ENCODE measurements at regions not wholly inside any gene's neighbourhood (a gene's known extent, or its start where the extent isn't known, plus 50 kb on each side); places are given as distances from the start of the nearest gene placed in this dataset.

DNA sequence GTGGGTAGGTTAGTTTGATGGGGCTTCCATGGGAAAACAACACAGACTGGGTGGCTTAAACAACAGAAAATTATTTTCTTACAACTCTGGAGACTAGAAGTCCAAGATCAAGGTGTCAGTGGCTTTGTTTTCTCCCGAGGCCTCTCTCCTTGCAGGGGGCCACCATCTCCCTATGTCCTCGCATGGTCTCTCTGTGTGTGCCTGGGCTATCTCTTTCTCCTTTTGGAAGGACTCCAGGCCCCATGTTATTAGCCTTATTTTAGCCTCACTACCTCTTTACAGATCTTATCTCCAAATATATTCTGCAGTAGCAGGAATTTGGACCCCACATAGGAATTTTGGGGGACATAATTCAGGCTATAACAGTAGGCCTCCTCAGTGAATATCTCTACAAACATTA, 372.7 kb upstream of the FAT3 start:
- DNase-seq, result no peak

DNA sequence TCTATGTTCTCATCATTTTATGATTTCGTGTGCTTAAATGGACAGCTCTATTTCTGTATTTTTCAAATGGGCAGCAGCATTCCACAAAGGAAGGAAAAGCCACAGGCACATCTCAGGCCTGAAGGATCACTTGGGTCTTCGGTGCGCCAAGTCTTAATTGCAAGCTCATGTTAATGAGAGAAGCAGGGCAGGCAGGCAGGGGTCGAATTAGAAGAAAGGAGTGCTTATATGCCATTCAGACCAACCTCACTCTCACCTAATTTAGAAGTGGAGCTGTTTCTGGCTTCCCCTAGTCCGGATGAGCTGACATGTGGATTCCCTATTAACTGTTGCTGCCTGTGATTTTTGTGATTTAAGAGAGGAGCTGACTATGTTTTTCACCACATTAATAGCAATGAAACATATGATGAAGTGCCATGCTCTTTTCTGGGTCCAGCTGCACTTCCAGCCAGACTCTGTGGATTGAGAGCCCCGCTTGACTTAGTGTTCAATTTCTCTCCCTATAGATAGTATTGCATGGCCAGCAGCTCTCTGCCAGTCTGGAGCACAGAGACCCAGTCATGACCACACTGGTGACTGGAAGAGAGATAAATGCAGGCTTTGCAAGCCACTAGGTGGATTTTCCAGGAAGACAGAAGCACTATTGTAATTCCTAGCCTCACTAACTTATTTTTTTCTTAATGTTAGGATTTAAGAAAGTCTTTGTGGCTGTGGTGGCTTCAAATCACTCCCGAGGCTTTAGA, 373.9 kb upstream of the FAT3 start:
- DNase-seq, result no peak

DNA sequence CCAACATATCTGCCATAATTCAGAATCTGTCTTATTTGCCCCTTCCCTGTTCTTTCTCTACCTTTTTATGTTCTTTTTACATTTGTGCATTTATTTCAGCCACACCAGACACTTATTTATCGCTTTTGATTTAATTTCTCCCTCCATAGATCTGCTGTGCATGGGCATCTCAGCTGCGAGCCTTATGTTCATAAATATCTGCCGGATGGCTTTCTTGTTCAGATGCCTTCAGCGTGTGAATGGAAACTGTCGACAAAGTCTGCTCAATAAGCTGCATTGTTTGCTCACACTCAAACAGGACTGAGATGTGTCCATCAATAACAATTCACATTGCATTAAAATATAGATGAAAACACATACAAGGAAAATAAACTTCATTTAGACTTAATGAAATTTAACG, 374.6 kb upstream of the FAT3 start:
- DNase-seq, result no peak

GRCh38 chr11:91846649-91847048, 378.0 kb upstream of the FAT3 start:
- no peak for DNase-seq

- DNase-seq, result no peak
Measured at GRCh38 chr11:91846002-91846401, 378.6 kb upstream of the FAT3 start.

- DNase-seq, result no peak
Measured at GRCh38 chr11:91840640-91841240, 383.9 kb upstream of the FAT3 start.

GRCh38 chr11:91837411-91838330, 386.9 kb upstream of the FAT3 start:
- no peak for DNase-seq

- DNase-seq, result no peak
Measured at GRCh38 chr11:91835051-91835560, 389.5 kb upstream of the FAT3 start.

DNA sequence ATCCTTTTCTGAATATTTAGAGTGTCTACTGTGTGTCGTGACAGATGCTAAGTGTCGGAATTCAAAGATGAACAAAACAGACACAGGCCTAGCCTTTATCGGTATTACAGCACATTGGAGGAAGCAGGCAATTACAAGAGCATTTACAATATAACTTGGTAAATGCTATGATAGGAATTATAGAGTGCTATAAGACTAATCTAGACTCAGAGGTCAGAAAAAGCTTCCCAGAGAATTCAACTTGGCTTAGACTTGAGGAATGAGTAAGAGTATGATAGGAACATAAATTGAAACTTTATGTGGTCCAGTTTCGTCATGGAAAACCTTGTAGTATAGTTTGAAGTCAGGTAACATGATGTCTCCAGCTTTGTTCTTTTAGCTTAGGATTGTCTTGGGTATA, 395.7 kb upstream of the FAT3 start:
- DNase-seq, result no peak

DNA sequence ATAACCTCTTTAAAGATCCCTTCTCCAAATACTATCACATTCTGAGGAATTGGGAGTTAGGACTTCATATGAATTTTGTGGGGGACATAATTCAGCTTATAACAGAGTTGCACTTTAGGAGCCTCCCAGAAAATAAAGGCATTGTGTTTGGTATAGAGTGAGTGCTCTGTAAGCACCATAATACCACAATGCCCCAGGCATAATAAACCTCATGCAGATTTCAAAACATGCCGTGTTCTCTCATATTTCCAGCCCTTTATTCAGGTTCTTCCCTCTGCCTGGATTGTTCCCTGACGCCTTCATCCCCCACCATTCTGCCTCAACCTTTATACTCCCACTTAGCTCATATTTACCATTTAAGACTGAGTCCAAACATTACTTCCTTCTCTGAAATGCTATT, 398.8 kb upstream of the FAT3 start:
- no peak for DNase-seq

DNA sequence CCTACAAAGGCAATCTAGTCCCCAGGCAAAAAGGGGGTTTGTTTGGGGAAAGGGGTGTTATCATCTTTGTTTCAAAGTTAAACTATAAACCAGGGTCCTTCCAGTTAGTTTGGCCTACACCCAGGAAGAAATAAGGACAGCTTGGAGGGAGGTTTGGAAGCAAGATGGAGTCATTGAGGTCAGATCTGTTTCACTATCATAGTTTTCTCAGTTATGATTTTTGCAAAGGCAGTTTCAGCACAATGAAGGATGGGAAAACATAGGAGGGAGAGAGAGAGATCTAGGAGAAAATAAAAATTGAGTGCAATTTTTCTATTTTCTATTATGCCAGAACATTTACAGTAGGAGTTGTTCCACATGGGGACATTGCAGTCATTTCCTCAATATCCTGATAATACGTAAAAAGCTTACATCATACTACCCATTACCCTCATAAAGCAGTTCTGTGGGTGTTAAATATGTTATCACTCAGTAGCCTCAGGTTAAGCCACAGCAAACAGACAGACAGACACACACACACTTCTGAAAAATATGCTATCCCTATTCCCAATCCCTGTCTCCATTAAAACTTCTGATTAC, 401.3 kb upstream of the FAT3 start:
- no peak for DNase-seq

DNA sequence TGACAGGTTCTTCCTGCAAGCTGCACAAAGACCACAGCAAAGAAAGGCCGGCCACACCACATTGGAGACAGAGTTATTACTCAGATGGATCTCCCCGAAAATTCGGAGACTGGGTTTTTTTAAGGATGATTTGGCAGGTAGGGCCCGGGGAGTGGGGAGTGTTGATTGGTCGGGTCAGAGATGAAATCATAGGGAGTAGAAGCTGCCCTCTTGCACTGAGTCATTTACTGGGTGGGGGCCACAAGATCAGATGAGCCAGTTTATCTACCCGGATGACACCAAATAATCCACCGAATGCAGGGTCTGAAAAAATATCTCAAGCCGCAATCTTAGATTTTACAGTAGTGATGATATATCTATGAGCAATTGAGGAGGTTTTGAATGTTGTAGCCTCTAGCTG, 401.8 kb upstream of the FAT3 start:
- no peak for DNase-seq

DNA sequence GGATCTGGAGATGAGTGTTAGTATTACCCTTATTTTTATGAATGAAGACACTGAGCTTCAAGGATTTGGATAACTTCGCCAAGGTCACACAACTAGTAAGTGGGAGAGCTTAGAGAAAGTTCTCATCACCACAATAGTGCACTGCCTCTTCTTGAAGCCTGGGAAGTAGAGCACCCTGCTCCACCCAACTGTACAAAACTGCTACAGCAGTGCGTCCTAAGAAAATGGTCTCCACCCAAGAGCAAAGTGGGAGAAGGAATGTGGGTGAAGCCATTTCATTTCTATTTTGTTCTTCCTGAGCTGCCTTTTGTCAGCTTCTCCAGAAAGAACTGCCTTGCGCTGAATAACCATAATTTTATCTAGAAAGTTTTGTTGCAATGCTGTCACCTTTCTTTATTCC, 403.9 kb upstream of the FAT3 start:
- no peak for DNase-seq

DNA sequence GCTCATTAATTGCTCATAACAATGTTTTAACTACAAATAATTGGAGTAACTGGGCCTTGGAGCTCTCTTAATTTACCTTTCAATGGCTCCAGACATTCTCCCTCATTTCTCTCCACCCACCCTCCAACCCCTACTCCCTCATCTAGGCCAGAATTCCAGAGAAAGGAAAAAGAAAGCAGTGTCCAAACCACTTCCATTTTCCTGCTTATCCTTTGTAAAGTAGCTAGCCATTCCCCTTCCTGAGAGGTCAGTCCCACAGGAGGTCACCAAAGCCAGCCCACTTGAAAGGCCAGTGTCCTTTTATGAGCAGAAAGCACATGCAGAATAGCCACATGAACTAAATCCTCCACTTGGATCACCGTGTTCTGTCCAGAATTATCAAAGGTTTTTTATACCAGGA, 404.8 kb upstream of the FAT3 start:
- no peak for DNase-seq

GRCh38 chr11:91819195-91819594, 405.4 kb upstream of the FAT3 start:
- DNase-seq, result no peak

DNA sequence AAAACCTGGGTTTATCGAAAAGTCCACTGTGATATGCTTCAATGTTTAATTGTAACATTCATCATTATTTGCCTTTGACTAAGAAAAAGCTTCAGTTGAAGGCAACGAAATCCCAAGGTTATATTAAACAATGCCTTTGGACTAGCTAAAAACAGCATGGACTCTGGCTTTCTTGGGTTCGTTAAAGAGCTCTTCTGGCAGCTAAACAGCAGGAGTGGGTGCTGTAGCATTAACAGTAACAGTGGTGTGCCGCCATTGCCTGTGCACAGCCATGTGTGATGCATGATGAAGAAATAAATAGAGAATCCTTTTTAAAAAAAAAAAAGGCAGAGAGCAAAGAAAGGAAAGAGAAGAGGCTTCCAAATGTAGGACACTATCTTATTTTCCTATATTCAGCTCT, 406.6 kb upstream of the FAT3 start:
- DNase-seq, result no peak

GRCh38 chr11:91813263-91813662, 411.4 kb upstream of the FAT3 start:
- DNase-seq, result no peak

DNA sequence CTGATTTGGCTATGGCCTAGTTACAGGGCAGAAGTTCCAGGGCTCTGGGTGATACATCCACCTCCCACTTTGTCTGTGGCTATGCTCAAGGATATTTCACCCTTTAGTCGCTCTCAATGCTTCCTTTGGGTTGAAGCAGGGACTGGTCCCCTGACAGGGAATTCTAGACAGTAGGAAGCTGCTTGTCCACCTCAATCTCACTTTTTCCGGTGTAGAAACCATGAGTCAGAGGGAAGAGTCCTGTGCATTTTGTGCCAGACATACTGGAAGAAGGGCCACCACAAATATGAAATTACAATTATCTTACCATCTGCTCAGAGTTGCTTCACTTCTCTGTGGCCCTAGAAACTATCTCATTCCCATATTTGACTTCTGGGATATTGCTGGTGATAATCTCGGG, 413.7 kb upstream of the FAT3 start:
- no peak for DNase-seq

DNA sequence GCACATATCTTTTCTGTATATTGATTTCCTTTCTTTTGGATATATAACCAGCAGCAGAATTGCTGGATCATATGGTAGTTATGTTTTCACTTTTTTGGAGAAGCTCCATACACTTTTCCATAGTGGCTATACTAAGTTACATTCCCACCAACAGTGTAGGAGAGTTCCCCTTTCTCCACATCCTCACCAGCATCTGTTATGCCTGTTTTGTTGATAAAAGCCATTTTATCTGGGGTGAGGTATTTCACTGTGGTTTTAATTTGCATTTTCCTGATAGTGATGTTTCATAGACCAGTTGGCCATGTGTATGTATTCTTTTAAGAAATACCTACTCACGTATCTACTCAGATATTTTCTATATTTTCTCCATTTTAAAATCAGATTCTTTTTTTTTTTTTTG, 419.3 kb upstream of the FAT3 start:
- no peak for DNase-seq

DNA sequence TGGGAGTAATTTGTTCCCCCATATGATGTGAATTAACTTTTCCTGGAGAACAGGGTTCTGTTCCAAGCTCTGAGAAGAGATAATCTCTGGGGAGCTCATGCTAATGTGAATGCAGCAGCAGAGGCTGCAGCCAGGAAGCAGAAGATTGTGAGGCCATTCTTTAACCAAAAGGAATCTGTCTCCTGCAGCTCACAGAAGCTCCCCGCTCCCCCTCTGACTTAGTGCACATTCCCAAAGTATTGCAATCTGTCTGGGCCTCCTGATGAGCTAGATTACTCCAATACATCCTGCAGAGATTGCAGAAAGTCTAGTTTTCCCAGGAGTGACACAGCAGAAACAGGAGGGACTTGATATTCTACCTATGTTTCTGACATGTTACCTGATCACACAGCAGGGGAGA, 420.6 kb upstream of the FAT3 start:
- no peak for DNase-seq

DNA sequence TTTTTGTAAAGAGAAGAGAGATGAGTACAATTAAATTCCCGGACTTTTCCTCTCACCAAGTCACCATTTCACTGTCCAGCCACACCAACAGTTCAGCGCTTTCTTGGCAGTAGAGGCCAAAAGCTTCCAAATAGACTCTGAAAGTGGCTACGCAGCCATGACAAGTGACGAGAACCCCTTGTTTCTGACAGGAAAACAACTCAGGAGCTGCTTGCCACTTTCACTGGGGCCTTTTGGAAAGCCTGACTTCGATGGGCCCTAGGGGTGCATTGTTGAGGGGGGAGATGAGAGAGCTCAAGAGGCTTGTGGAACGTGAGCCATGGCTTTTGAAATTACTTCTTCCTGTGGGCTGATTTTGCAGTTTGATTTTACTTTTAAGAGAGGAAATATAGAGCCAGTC, 422.1 kb upstream of the FAT3 start:
- DNase-seq, result no peak

DNA sequence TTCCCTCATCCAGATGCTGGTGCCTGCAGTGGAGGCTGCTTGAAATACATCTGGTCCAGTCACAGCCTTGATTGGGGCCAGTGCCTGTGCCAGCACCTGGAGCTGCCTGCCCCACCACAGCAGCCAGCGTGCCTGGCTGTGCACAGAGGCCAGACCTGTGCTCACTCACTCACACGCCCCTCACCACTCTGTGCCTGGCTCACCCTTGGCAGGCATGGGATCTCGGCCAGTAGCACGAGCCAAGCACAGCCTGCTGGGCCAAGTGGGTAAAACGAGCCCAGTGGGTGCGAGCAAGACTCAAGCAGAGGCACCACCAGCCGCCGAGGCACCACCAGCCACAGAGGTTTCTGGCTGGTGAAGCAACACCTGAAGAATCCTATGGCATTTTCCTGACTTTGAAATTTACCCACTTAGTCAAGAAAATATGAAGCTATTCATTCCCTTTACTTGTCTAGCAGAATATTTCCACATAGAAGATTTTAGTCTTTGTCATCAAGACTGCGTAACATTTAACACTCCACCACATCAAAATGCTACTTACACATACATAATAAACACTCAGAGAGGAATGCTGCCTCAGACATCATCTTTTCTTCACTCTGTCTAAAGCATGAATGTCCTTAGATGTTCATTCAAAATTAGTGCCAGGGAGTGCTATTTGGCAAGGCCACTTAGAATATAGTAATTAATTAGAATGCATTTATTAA, 424.3 kb upstream of the FAT3 start:
- no peak for DNase-seq

- DNase-seq, result no peak
Measured at GRCh38 chr11:91798240-91798639, 426.4 kb upstream of the FAT3 start.
